Breast epithelium (tissue), 3 donors: ENCODE measurements at regions not wholly inside any gene's neighbourhood (a gene's known extent, or its start where the extent isn't known, plus 50 kb on each side); places are given as distances from the start of the nearest gene placed in this dataset.

Experiments
- POLR2A ChIP-seq: fragments of 450-650 bp; IDR thresholded peaks from one replicate; pipeline ENCODE4 v1.6.1; 2016; ENCODE audit warnings: antibody characterized with exemption, mild to moderate bottlenecking, moderate library complexity
- POLR2AphosphoS5 ChIP-seq, 3 donors: sonication (generic); formaldehyde crosslinking; IDR thresholded peaks; one replicate each; pipeline ENCODE4 v1.6.1; 2017; ENCODE audit warnings: antibody characterized with exemption in 3 of 3
- TF ChIP-seq, protein P1 (sequence below), 3 donors: fragments of 450-650 bp; IDR thresholded peaks; one replicate each; pipeline ENCODE4 v1.5.1; 2016 to 2017; ENCODE audit warnings: antibody characterized with exemption in 3 of 3, mild to moderate bottlenecking in 3 of 3, moderate library complexity in 3 of 3

DNA sequence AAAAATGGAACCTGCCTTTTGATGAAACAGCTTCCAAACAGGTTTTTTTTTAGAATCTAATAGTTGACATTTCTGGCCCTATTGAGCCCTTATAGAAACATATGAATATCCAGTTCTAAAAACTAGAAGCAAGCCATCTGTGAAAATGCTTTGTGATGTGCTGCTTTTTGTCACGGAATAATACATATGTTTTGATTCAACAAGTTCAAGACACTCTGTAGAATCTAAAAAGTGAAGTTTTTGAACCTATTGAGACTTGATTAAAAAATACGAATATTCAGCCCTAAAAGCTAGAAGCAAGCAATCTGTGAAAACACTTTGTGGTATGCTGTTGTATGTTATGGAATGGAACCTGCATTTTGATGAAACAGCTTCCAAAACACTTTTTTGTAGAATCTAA is 106.7 kb upstream of the VPREB1 start:
- TF ChIP-seq POLR2AphosphoS5 (IDR thresholded peaks at IDR 0.05) (no peak), POLR2A (no peak)
- TF ChIP-seq, protein P1, sequence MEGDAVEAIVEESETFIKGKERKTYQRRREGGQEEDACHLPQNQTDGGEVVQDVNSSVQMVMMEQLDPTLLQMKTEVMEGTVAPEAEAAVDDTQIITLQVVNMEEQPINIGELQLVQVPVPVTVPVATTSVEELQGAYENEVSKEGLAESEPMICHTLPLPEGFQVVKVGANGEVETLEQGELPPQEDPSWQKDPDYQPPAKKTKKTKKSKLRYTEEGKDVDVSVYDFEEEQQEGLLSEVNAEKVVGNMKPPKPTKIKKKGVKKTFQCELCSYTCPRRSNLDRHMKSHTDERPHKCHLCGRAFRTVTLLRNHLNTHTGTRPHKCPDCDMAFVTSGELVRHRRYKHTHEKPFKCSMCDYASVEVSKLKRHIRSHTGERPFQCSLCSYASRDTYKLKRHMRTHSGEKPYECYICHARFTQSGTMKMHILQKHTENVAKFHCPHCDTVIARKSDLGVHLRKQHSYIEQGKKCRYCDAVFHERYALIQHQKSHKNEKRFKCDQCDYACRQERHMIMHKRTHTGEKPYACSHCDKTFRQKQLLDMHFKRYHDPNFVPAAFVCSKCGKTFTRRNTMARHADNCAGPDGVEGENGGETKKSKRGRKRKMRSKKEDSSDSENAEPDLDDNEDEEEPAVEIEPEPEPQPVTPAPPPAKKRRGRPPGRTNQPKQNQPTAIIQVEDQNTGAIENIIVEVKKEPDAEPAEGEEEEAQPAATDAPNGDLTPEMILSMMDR (IDR thresholded peaks at IDR 0.05), result no peak
